DMS79 treated with DMSO at 0.1 percent for 48 hours (cell line): ENCODE measurements at regions not wholly inside any gene's neighbourhood (a gene's known extent, or its start where the extent isn't known, plus 50 kb on each side); places are given as distances from the start of the nearest gene placed in this dataset.

Experiments
- DNase-seq: peaks from one replicate; lab custom pipeline; 2025; lab: John Stamatoyannopoulos, UW

- no peak for DNase-seq
Observed at GRCh38 chr6:66940003-66940402, 1233.0 kb upstream of the EYS start.

- no peak for DNase-seq
Observed at GRCh38 chr6:66937180-66937579, 1230.2 kb upstream of the EYS start.

GRCh38 chr6:66935612-66936011 is 1228.6 kb upstream of the EYS start:
- DNase-seq, result no peak

DNA sequence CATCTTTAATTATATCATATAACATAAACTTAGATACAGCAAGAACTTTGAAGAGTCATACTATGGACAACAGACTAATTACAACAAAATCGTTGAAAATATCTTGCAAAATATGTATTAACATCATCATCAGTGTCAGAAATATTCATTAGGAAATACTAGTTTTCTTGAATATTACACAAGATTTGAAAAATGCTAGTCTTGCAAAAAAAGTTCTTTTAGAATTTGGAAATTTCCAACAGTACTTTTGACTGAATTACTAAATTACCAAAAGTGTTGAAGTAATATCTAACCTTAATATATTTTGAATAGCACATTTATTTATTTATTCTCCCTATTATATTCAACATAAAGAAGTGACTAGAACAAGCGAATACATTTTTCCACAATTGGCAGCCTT is 1224.8 kb upstream of the EYS start:
- no peak for DNase-seq

DNA sequence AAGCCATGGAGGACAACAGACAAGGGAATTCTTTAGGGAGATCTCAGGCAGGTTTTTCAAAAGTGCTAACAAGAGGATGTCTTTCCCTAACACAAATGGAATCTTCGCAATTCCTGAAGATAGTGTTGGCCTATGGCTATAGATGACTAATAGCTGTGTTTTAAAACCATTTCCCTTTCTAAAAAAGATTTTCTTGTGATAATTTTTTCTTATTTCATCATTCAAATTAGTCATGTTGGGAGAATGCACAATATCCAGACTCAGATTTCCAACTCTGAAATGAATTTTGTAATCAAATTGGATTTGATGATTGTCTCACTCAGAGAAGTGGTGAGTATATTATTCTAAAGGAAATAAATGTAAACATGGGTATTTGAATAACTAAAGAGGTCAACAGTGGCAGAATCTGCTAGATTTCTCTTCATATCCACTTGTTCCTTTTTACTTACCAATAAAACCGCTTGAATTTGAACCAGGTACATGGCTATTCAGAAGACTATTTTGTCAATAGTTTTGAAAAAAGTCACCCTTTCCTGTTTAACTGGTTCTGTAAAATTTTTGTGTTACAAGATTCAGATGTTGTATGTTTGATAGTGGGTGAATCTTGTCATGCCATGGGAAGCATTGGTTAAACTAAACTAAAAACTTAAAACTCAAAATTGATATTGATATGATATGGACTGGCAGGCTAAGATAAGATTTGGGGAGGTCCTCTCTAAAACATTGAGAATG is 1223.7 kb upstream of the EYS start:
- no peak for DNase-seq

GRCh38 chr6:66926060-66926459 is 1219.0 kb upstream of the EYS start:
- DNase-seq, result no peak

GRCh38 chr6:66913657-66914056 is 1206.6 kb upstream of the EYS start:
- DNase-seq, result no peak

DNA sequence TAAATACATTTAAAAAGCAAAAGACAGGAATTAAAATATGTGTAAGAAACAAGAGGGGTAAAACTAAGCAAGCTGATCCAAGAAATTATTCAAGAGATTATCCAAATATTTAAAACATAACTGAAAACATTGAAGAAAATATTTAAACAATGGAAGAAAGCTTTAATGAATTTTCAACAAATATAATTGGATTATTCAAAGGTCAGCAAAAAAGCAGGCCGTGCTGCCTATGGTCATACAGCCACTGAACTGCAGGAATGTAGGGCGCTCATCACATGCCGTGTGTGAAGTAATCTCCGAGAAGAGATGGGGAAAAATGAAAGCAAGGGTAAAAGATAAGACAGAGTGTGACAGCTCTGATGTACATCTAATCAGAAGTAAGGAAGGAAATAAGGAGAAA is 1195.4 kb upstream of the EYS start:
- no peak for DNase-seq

- DNase-seq, result no peak
Observed at GRCh38 chr6:66900133-66901083, 1193.4 kb upstream of the EYS start.

DNA sequence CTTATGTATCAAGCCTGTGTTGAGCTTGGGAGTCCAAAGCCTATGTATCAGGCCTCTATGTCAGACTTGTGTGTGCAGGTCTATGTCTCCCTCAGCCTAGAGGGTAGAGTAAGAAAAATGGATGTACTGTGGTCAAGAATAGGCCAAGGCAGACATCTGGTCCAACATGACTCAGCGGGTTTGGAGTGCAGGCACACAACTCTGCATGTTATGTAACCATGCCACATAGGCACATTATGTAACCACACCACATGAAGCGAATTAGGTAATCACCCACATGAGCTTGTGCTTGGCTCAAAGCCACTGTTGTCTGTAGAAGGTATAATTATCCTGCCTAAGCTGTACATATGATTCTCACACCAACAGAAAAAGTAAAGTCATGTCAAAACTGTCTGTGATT is 1190.5 kb upstream of the EYS start:
- DNase-seq, result no peak

DNA sequence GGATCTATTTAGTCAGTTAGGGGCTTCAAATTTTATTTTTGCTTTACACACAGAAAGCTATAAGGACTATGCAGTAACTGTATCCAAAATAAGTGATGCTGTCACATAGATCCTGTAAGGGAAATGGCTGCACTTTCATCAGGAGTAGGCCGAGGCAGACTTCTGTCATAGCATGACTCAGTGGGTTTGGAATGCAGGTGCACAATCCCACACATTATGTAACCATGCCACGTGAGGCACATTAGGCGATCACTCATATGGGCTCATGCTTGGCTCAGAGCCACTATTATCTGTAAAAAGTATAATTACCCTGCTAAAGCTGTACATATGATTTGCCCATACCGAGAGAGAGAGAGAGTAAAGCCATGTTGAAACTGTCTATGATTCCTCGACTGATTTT is 1189.4 kb upstream of the EYS start:
- DNase-seq, result no peak

DNA sequence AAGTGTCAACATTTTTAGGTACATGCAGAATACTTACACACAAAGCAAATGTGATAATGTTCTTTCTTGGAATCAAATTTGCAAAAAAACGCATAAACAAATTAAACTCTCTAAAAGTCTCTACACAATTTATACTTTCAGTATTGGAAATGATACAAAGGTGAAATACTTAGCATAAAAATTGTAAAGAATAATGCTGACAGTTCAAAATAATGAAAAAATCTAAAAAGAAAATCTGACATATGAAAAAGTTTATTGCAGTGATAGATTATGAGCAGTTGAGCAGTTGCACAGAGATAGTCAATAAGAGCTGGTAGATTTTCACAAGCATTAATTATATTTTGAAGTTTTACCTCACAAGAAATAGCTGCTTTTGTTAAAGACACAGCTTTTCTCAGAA is 1176.4 kb upstream of the EYS start:
- DNase-seq, result no peak

- no peak for DNase-seq
Observed at GRCh38 chr6:66866801-66867200, 1159.8 kb upstream of the EYS start.

DNA sequence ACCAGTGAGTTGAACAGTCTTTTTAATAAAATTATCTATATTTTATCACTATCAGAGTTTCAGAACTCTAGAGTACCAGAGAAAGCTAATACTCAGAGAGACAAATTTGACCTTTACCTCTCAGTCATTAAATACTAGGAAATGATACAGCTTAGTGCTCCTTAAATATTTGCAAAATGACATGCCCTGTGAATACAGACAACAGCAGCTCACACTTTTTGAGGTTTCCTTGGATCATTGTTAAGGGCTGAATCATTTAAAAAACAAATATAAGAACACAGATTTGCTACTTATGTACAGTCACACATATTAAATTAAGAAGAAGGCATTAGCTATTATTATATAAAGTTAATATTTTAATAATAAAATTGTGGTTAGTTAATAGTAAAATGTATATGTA is 1158.7 kb upstream of the EYS start:
- DNase-seq, result no peak

GRCh38 chr6:66861007-66861541 is 1154.0 kb upstream of the EYS start:
- DNase-seq, result no peak

DNA sequence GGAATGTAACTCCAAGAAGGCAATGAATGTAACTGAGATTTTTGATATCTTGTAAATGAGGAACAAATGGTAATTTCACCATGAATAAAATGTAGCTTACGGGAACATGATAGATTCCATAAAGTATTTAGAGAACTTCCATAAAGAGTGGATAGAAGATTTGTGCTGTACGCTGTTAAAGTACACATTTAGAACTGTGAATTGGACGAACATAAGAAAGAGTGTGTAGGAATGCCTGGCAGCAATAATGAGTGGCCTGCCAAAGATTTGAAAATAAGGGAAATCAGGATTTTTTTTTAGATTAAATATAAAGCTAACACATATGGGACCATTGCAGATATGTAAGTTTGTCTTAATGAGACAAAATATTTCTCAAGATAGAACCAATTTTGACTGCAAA is 1153.3 kb upstream of the EYS start:
- no peak for DNase-seq

DNA sequence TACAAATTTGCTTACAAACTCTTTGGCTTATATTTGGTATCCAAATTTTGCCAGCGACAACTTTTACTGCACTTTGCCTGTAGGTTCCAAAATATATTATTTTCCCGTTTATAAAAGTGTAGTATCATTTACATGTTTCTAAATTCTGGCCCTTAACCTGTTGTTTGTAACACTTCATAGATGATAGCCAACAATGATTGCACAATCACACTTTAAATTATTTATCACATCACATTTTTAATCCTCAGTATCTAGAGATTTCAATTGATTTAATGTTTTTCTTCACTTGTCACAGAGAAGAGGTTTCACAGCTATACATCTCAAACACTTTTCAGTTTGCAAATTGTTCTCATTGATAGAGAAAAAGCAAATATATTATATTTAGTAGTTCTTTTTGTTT is 1151.2 kb upstream of the EYS start:
- no peak for DNase-seq

- DNase-seq, result no peak
Observed at GRCh38 chr6:66854014-66854413, 1147.0 kb upstream of the EYS start.

- DNase-seq, result no peak
Observed at GRCh38 chr6:66851930-66852329, 1144.9 kb upstream of the EYS start.

GRCh38 chr6:66849843-66850242 is 1142.8 kb upstream of the EYS start:
- no peak for DNase-seq

DNA sequence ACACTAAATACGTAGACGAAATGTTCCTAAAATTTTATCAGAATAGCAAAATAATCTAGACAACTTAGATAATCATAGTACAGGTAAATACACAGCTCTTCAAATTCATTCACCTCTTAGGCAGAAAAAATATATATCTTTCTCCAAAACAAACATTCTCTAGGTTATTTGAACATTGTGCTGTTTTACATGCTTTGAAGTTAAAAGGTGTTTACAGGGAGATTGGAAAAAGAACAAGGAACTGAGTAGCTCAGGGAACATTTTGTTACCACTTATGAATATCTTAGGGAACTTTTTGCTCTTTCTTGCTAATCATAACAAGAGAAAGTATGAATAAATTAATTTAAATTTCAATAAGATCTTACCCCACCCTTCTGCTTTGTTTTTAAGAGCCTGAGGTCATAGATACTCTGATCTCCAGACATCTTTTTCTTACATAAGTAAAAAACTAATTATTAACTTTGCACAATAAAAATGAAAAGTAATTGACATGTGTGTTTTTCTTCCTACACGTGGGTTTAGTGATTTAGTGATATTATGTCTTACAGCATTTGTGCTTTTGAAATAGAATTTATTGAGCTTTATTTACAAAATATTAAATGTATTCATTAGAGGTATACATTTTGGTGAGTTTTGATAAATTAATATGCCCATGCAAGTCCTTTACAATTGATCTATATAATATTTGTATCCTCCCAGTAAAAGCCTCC is 1141.4 kb upstream of the EYS start:
- no peak for DNase-seq

DNA sequence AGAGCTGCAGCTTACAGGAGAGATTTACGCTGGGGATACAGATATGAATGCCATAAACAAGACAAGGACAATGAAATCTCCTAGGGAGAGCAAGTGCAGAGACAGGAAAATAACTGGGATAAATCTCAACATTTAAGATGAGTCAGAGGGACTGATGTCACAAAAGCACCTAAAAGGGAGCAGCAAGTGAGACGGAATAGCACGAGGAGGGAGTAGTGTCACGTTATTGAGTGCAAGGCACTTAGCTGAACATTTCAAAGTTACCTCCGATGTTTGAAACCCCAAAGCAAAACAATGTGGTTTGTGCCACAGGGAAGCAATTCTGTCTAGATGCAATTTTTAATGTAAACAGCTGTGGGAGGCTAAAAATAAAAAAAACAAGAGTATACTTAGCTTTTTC is 1131.7 kb upstream of the EYS start:
- DNase-seq, result no peak

DNA sequence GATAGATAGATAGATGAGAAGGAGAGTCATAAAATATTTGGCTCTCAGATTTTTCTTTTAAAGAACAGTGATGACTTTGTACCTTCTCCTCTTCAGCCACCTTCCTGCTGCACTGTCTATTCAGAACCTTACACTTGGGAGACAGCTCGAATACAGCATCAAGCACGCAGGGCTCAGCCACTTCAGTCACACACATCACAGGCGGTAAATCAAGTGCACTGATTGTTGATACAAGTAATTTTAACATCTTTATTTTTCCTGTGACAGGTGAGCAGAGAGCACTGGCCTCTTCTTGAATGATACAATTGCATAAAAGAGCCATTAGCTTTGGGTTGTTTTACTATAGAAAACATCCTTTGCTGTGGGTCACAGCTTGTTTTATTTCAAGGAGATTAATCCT is 1118.5 kb upstream of the EYS start:
- DNase-seq, result no peak
